ENCODE measurements at regions not wholly inside any gene's neighbourhood (a gene's known extent, or its start where the extent isn't known, plus 50 kb on each side); places are given as distances from the start of the nearest gene placed in this dataset.

DNA sequence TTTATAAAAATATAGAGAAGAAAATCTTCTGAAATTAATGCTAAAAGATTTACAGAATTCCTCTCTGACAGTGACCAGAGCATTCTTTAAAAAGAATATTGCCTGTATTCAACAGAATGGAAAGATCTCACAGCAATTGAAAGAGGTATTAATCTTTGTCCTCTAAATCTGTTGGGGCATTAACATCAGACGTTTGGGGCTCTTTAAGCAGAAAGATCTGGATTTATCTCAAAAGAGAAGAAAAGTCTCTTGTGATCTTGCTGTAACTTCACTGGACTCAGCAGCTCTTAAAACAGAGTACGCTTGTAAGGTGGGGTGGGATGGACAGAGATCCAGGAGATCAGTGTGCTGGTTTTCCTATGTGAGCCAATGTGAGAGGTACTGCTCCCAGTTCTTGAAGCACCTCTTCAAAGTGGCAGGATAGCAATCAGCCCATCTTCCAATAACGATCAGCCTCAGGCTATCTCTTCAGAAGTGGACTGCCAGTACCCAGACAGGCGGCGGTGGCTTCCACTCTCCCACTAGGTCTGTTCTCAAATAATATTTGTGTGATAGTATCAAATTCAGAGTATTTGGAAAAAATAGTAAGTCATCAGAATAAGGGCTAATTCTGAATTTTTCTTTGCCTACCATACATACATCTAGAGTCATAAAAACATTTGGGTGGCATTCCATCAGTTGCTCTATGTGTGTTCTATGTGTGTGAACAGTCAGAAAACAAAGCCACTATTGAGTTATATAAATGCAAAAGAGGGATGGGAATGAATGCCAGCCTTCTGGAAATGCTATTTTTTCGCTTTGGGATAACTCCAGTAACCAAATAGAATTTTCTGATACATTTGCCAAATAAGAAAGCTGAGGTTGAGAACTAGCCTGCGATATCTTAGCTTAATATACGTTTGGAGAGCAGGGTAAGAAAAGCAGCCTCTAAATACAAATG is 237.4 kb upstream of the RGS6 start:
- DNase-seq (ENCODE audit: low spot score) (no peak), FAIRE-seq (no peak)

DNA sequence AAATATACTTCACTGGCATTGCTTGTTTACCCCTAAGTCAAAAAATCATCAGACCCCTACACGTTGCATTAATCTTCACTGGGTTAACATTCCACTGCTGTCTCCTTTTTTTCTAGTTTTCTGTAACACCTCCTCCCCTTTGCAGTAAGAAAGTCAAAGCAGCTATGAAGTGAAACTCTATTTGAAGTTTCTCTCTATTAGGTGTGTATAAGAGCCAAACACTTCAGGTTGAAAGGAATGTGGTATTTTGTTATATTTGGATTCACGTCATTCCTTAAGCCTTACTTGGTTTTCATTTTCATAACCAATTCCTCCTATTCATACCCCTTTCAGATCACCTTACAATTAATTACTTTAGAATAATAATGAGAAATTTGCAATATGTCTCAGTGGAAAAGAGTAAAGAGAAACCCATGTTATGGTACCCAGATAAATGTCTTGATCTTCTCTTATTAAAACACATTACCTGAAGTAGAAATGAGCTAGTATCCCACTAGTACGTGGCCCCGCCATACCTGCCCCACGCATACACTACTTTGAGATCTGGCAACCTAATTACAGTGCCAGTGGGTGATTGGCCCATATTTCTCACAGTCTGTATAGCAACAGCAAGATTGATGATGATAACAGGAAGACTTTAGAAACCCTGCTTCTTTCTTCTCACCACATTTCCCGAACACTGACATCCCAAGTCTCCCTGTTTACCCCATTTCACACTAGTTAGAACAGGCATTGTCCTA is 236.4 kb upstream of the RGS6 start:
- DNase-seq (ENCODE audit: low spot score) (no peak), FAIRE-seq (no peak)

DNA sequence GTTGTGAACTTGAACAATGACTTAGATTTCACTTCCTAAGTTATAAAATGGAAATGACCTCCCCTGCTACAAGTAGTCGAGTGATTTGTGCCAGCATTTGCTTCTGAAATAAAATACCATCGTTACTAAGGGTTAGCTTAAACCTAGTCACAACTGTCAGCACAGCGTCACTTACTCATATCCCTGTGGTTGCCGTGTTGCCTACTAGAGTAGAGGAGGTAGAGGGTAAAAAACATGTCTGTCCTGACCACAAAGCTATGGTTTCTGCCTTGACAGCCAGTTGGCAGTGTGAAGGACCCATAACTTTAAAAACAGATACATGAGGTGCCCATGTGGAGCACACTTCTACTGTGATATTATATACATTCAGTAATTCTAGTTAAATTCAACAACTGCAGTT is 234.2 kb upstream of the RGS6 start:
- FAIRE-seq (no peak), DNase-seq (ENCODE audit: low spot score) (no peak)

DNA sequence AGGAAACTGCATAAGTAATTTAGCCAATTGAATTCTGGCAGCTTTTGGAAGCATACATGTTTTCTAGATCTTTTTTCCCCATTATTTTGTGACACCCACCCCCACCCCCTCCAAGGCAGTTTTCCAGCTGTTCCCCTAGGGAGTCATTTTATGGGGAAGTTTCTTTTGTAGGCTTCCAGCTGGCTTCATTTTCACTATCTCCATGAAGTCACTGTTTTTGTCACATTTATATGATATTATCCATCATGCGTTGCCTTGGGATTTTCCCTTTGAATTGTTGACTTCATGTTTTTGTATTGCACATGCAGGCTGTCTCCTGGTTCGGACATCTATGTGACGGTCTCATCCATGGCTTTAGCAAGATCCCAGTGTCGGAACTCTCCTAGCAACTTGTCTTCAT is 233.6 kb upstream of the RGS6 start:
- DNase-seq (ENCODE audit: low spot score) (no peak), FAIRE-seq (no peak)

DNA sequence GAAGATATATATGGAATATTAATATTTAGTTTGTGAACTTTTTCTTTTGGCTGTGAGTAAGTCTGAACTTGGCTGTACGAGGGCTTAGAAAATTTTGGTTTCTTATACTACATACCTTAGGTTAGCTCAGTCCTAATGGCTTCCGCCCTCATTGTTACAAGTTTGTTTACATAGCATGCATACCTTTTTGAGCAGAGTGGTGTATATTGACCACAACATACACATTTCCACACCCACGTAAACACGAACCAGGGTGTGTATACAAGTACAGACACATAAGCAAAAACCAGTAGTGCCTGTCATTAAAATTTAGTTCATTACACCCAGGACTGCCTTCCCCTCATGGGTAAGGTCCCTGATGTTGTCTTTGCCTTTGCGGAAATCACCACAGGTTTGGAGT is 230.2 kb upstream of the RGS6 start:
- FAIRE-seq = no peak

DNA sequence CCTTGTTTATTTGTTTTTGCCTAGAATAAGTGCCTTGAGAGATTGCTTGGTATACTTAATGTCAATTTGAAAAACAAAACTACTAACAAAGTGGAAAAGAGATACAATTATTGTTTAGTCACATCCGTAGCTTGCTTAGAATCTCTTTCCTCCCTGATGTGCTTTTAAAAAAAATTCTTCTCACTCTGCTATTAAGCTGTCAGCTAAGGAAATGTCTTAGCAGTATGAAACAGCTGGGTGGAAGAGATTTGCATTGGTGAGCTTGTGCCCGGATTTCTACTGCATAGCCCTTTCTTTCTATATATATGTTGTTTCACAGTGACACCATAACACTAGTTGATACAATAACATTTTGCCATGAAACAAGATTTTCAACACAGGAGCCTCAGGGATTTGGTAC is 229.4 kb upstream of the RGS6 start:
- no peak for DNase-seq (ENCODE audit: low spot score)
- no peak for FAIRE-seq

More for the DNA sequence above, 230.2 kb upstream of the RGS6 start:
- no peak for DNase-seq (ENCODE audit: low spot score)

DNA sequence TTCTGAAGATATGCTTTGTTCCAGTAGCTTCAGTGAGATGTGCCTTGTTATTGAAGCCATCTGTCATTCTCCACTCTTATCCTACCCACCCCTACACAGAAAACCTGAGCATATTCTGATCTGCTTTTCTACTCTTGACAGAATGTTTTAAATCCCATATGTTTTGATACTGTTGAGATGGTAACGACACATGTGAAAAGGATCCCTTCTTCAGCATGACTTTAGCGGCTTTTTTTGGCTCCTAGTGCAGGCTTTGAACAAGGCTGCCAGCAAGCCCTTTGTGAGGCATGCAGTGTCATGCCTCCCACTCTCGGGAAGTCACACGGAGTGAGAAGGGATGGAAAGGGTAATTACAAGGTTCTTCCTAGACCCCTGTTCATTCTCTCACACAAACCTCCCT is 228.8 kb upstream of the RGS6 start:
- DNase-seq (ENCODE audit: low spot score) (no peak), FAIRE-seq (no peak)

DNA sequence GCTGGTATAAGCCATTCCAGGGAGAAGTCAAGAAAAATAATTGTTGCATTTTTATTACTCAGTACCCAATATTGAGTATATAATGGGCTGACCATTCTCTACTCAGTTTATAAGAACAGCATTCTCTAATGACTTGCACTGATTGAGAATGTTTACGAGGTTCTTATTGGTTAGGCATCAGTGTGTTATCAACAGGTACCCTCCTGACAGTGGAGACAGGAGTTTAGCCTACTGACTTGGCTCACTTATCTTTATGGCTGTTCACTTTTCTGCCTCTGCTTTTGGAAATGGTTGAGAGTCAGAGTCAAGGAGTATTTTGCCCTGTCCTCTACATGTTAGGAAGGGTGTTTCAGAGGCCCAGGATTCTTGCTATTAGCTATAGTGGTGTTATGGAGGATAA is 228.0 kb upstream of the RGS6 start:
- no peak for DNase-seq (ENCODE audit: low spot score)
- FAIRE-seq = no peak

DNA sequence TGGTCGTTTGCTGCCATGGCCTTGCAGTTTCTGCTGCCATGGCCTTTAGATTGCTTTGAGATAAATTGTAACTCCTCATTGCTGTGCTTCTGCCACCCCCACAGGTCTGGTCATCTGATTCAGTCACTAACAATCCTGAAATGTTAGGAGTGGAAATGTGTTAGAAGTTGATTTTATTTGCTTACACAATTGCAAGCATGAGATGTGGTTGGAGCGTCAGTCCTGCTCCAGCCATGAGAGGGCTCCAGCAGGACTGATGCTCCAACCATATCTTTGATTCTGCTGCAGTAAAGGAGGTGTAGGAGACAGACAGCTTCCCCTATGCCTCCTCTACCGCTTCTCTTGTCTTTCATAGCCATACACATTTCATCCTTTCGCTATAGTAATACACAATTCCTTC is 226.8 kb upstream of the RGS6 start:
- FAIRE-seq = no peak
- DNase-seq (ENCODE audit: low spot score) = no peak

DNA sequence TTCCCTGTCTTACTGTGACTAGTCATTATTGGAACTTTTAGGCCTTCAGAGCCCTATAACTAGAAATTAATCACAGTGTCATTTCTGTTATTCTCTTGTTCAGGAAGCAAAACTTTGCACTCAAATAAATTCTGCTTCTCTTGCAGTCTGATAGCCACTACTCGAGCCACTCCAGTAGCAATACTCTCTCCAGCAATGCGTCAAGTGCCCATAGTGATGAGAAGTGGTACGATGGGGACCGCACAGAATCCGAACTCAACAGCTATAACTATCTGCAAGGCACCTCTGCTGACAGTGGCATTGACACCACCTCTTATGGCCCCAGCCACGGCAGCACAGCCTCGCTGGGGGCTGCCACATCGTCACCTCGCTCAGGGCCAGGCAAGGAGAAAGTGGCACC is 223.2 kb upstream of the RGS6 start:
- FAIRE-seq (no peak), DNase-seq (ENCODE audit: low spot score) (no peak)

DNA sequence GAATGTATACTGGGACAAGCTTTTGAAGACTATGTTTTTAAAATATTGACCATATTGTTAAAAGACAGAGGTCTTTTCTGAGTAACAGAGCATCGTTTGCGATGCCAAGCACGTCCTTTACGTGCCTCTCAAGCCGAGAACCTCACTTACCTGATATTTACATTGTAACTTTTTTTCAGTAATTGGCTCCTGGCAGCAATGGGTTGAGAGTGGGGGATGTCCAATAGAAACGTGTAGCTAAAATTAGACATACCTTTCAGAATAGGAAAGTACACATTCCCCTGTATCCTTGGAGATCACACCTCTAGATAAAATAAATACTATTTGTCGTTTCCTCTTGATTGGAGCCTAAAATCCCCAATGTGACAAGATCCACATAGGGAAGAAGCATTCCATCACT is 222.2 kb upstream of the RGS6 start:
- DNase-seq (ENCODE audit: low spot score) = no peak
- no peak for FAIRE-seq

DNA sequence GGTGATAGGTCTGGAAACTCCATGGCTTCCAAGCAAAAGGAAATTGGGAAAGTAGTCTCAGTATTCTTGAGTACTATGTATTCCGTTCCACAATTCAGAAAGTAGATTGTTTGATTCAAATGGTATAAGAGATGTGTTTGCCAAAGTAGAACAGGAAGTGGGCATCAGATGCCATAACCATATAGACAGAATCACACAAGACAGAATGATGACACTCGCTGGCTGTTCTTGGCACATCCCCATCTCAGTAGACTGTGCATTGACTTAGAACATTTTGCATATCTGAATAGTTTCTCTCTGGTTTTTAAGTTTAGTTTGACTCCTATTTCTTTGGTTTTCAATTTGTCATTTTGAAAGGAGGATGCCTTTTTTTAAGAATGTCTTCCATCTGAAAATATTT is 221.1 kb upstream of the RGS6 start:
- DNase-seq (ENCODE audit: low spot score) (no peak), FAIRE-seq (no peak)

DNA sequence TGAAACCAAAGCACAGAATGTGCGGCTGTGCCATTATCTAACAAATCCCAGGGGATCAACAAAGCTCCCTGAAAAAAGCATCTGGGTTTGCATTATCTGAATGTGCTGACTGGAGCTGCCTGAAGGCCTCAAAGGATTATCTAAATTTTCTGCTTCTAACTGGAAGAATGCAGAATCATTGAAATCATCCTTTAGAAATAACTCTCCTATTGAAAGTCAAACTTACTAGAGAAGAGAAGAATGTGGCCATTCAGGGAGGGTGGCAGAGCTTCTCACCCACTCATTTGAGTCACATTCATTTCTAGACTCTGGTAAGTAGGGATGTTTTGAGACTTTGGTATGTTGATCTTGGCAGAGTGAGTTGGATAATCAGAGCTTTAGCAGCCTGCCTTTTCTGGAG is 220.6 kb upstream of the RGS6 start:
- DNase-seq (ENCODE audit: low spot score) (no peak), FAIRE-seq (no peak)

DNA sequence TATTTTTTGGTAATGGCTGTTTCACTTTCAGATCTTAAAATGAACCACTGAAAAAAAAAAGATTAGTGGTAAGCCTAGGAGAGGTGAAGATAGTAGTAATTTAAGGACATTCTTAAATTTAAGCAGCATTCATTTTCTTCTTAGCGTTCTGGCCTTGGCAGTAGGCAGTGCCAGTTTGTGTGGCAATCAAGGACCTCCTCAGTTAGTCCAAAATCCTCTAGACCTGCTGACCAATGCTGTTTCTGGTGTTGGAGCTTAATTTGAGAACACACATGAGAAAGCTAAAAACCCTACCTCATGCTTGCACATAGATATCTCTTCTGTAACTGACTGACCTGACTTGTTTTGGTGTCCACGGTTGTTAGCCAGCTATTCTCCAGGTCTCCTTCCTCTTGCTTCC is 219.8 kb upstream of the RGS6 start:
- FAIRE-seq (no peak), DNase-seq (ENCODE audit: low spot score) (no peak)

DNA sequence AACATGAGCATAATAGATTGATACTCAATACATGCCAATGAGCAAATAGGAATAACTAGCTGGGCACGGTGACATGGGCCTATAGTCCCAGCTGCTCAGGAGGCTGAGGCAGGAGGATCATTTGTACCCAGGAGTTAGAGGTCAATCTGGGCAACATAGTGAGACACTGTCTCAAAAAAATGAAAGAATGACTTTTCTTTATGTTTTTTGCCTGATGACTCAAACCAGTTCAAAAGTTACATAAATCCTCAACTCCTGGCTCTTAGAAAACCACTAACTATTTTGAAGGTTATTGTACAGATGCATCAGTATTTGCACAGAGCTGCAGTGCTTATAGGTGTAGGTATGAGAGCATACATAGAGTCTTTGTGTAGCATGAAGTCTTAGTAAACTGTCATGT is 219.2 kb upstream of the RGS6 start:
- DNase-seq (ENCODE audit: low spot score) (no peak), FAIRE-seq (no peak)

DNA sequence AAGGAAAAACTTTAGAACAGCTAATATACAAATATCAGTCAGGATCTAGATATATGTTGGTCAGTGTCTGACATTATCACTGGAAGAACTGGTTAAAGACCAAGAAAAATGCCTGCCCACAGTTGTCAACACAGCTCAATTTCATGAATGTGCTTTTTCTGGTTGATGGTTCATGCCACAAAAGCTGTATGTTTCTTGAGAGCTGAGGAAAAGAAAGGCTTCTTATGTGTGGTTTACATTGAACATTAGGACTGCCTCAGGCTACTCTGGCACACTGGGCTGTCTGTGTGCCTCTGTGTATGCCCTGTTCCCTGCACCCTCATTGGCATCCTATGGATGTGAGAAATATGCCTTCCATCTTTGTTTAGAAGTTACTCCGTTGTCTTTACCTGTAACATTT is 218.8 kb upstream of the RGS6 start:
- no peak for FAIRE-seq
- no peak for DNase-seq (ENCODE audit: low spot score)

DNA sequence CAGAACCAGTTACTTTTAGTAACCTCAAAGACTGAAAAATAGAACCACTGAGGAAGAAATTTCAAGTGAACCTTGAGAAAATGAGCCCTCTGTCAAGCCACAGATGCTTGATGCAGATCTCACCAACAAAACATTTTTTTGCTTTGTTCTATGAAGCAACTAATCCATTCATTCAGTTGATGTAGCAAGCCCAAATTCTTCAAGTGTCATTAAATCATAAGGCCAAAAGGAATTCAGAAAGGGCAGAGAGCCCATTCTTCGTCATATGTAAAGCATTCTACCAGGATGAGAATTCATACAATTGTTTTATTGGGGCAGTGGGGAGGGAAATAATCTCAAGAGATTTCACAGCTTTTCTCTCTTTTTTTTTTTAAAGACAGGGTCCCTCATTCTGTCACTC is 218.0 kb upstream of the RGS6 start:
- DNase-seq (ENCODE audit: low spot score) (no peak), FAIRE-seq (no peak)

DNA sequence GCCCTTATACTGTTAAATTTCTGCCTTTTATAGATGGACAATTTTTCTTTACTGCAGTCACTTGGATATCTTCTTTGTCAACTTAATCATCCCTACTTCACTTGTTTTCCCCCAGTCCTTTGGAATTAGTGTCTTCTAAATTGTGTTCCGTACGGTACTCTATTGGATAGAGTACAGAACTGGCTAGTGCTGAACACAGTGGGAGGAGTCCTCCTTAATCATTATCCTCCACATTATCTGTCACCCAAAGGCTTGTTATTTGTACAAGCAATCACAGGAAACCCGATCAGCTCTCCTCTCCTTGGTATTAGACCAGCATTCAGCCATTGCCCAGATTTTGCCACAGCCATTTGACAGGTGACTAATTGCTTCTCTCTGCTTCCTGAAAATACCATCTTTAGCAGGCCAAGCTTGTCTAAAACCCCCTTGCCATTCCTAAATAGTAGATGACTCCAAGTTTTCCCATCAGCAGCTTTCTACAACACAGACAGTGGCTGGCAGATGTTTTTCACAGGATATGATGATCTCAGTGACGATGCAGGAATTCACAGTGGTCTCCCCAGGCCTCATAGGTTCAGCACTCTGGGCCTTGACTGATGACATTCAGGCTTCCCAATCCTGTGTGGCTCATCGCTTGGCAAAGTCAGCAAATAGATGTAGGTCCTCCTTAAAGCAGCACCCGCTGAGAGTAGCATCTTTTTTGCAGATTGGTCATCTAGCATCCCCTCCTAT is 216.0 kb upstream of the RGS6 start:
- FAIRE-seq = no peak

DNA sequence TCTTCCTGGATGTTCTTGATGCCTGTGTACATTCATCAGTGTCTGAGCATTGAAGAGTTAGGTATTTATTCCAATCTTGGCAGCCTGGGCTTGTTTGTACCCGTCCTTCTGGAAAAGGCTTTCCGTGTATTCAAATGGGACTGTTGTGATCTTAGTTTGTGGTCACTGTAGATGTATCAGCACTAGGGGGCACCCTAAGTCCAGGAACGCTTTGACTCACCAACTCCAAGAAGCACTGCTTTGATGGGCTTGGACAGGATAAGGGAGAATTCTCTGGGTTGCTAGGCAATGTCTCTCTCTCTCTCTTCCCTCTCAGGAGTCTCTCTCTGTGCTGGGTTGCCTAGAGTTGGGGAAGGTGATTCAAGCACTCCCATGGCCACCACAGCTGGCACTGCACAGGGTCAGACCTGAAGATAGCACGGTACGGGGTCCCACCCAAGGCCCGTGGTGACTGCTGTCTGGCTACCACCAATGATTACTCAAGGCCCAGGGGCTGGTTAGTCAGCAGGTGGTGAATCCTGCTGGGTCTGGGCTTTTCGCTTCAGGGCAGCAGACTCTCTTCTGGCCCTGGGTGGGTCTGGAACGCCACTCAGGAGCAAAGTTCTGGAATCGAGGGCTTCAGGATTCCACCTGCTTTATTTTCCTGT is 211.1 kb upstream of the RGS6 start:
- DNase-seq (ENCODE audit: low spot score) (peak; percentile 15), FAIRE-seq (no peak)

More for the DNA sequence above, 216.0 kb upstream of the RGS6 start:
- DNase-seq (ENCODE audit: low spot score) = no peak

DNA sequence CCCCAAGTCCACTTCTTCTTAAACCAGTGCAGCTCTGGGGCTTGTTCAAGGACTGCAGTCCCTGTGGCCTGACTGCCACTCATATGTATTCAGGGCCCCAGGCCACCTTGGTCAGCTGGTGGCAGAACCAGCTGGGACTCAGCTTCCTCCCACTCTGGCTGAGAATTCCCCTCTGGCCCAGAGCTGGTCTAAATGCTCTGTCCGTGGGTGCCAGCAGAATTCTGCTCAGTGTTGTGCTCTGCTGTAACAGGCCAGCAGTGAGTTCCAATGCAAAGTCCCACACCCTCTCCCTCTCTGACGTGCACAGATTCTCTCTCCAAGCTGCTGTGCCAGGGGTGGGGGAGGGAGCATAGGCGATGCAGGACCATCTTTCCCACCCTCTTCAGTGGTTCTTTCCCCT is 210.4 kb upstream of the RGS6 start:
- DNase-seq (ENCODE audit: low spot score) = no peak
- no peak for FAIRE-seq

DNA sequence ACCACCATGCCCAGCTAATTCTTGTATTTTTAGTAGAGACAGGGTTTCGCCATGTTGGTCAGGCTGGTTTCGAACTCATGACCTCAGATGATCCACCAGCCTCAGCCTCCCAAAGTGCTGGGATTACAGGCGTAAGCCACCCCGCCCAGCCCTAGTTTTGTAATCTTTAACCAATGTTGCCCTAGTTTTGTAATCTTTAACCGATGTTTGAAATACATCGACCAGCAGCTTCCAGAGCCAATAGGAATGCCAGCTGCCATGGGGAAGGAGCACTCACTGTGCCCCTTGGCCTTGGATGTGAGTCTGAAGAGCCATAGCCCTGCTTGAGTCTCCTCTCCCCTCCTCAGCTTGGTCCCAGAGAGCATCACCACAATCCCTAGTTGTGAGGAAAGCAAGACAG is 209.3 kb upstream of the RGS6 start:
- FAIRE-seq = no peak
- DNase-seq (ENCODE audit: low spot score) = no peak
